GM12872 (cell line): ENCODE measurements at regions not wholly inside any gene's neighbourhood (a gene's known extent, or its start where the extent isn't known, plus 50 kb on each side); places are given as distances from the start of the nearest gene placed in this dataset.

Experiments used
- CTCF ChIP-seq: IDR thresholded peaks from 3 replicates; pipeline ENCODE4 v1.5.1; 2011; ENCODE audit warnings: low read depth, mild to moderate bottlenecking, low read length, moderate library complexity; ENCODE audit not compliant: insufficient read depth

- no peak for TF ChIP-seq CTCF
Observed at GRCh38 chr1:95655321-95656020, 421.5 kb downstream of the RWDD3 start.

- TF ChIP-seq CTCF = no peak
Observed at GRCh38 chr1:95657248-95657647, 423.2 kb downstream of the RWDD3 start.

GRCh38 chr1:95659166-95659565, 425.2 kb downstream of the RWDD3 start:
- no peak for TF ChIP-seq CTCF

GRCh38 chr1:95659588-95659987, 425.6 kb downstream of the RWDD3 start:
- no peak for TF ChIP-seq CTCF

- no peak for TF ChIP-seq CTCF
Observed at GRCh38 chr1:95660736-95661135, 426.7 kb downstream of the RWDD3 start.

GRCh38 chr1:95668165-95668564, 434.2 kb downstream of the RWDD3 start:
- no peak for TF ChIP-seq CTCF

- TF ChIP-seq CTCF = no peak
Observed at GRCh38 chr1:95671098-95671497, 437.1 kb downstream of the RWDD3 start.
